HEK293 (cell line): ENCODE measurements at regions not wholly inside any gene's neighbourhood (a gene's known extent, or its start where the extent isn't known, plus 50 kb on each side); places are given as distances from the start of the nearest gene placed in this dataset.

Experiments
- CTCF ChIA-PET: fragments of 350-600 bp; formaldehyde crosslinking; extraction: SDS; loops from one replicate; lab custom pipeline; 2021; ENCODE audit warnings: antibody characterized with exemption; lab: Yijun Ruan, JAX
- POLR2A ChIA-PET: fragments of 300-600 bp; formaldehyde crosslinking; extraction: SDS; loops from one replicate; lab custom pipeline; 2020; ENCODE audit warnings: antibody characterized with exemption, inconsistent platforms; lab: Yijun Ruan, JAX
- H3K27ac ChIP-seq: fragments of 200-500 bp; sonication (Bioruptor generic); 2 replicates; pipeline ENCODE4 v1.5.1; 2014; ENCODE audit warnings: low read depth, low read length, control low read depth, inconsistent platforms; ENCODE audit errors: extremely low read depth
- H3K36me3 ChIP-seq, 2 experiments: fragments of 200-500 bp in 1 of 2; sonication (Bioruptor generic) in 1 of 2; 1 replicate in 1 of 2; 2 replicates in 1 of 2; pipeline ENCODE4 v1.5.1; 2014 to 2017; ENCODE audit warnings: inconsistent platforms in 2 of 2, low read length in 2 of 2; ENCODE audit not compliant: control insufficient read depth in 2 of 2, insufficient read depth in 1 of 2
- H3K4me1 ChIP-seq: fragments of 200-500 bp; sonication (Bioruptor generic); 2 replicates; pipeline ENCODE4 v1.5.1; 2014; ENCODE audit warnings: mild to moderate bottlenecking, low read length, inconsistent platforms; ENCODE audit not compliant: control insufficient read depth, insufficient read depth
- H3K4me3 ChIP-seq: 2 replicates; pipeline ENCODE4 v1.5.1; 2011; ENCODE audit warnings: low read depth, mild to moderate bottlenecking, control low read depth, low read length, moderate library complexity
- H3K9me3 ChIP-seq: fragments of 200-500 bp; sonication (Bioruptor generic); 2 replicates; pipeline ENCODE4 v1.5.1; 2014; ENCODE audit warnings: low read depth, low read length, inconsistent platforms; ENCODE audit not compliant: control insufficient read depth, insufficient read depth
- ELK4 ChIP-seq: IDR thresholded peaks from 2 replicates; pipeline ENCODE4 v1.6.1; 2011; ENCODE audit warnings: mild to moderate bottlenecking, low read depth, low read length, borderline replicate concordance
- GLI4 ChIP-seq: fragments of 450-650 bp; formaldehyde crosslinking; IDR thresholded peaks from 2 replicates; pipeline ENCODE4 v1.5.1; 2016; ENCODE audit warnings: missing biosample characterization, missing genetic modification characterization
- GLIS2 ChIP-seq: fragments of 450-650 bp; formaldehyde crosslinking; IDR thresholded peaks from 2 replicates; pipeline ENCODE4 v1.5.1; 2016; ENCODE audit warnings: missing biosample characterization, missing genetic modification characterization
- PRDM4 ChIP-seq: fragments of 450-650 bp; formaldehyde crosslinking; IDR thresholded peaks from 2 replicates; pipeline ENCODE4 v1.5.1; 2017; ENCODE audit warnings: missing biosample characterization, missing genetic modification characterization
- PRDM6 ChIP-seq: fragments of 450-650 bp; formaldehyde crosslinking; IDR thresholded peaks from 2 replicates; pipeline ENCODE4 v1.5.1; 2017; ENCODE audit warnings: missing biosample characterization, missing genetic modification characterization
- REPIN1 ChIP-seq: fragments of 450-650 bp; formaldehyde crosslinking; IDR thresholded peaks from 2 replicates; pipeline ENCODE4 v1.5.1; 2017; ENCODE audit warnings: missing biosample characterization, missing genetic modification characterization, low read depth
- SALL2 ChIP-seq: fragments of 450-650 bp; formaldehyde crosslinking; IDR thresholded peaks from 2 replicates; pipeline ENCODE4 v1.5.0; 2017; ENCODE audit warnings: missing biosample characterization, mild to moderate bottlenecking, missing genetic modification characterization, borderline replicate concordance
- SCRT2 ChIP-seq: fragments of 450-650 bp; formaldehyde crosslinking; IDR thresholded peaks from 2 replicates; pipeline ENCODE4 v1.5.1; 2016; ENCODE audit warnings: missing biosample characterization, missing genetic modification characterization
- ZBTB11 ChIP-seq: fragments of 450-650 bp; formaldehyde crosslinking; conservative IDR thresholded peaks from 2 replicates; pipeline ENCODE4 v1.5.1; 2016; ENCODE audit warnings: low read depth, missing biosample characterization, missing genetic modification characterization
- ZBTB26 ChIP-seq: fragments of 450-650 bp; formaldehyde crosslinking; optimal IDR thresholded peaks from 2 replicates; pipeline ENCODE3; 2016; ENCODE audit warnings: missing biosample characterization, mild to moderate bottlenecking, missing genetic modification characterization
- ZBTB48 ChIP-seq: fragments of 450-650 bp; formaldehyde crosslinking; IDR thresholded peaks from 2 replicates; pipeline ENCODE4 v1.5.1; 2016; ENCODE audit warnings: missing biosample characterization, missing genetic modification characterization
- ZFHX2 ChIP-seq: fragments of 450-650 bp; formaldehyde crosslinking; conservative IDR thresholded peaks from 2 replicates; pipeline ENCODE4 v1.5.1; 2016; ENCODE audit warnings: missing biosample characterization, missing genetic modification characterization
- ZIC2 ChIP-seq: fragments of 450-650 bp; formaldehyde crosslinking; IDR thresholded peaks from 2 replicates; pipeline ENCODE4 v1.5.1; 2016; ENCODE audit warnings: missing biosample characterization, missing genetic modification characterization
- ZNF169 ChIP-seq: fragments of 450-650 bp; formaldehyde crosslinking; IDR thresholded peaks from 2 replicates; pipeline ENCODE4 v1.5.1; 2016; ENCODE audit warnings: missing biosample characterization, missing genetic modification characterization
- ZNF202 ChIP-seq: fragments of 450-650 bp; formaldehyde crosslinking; IDR thresholded peaks from 2 replicates; pipeline ENCODE4 v1.5.1; 2016; ENCODE audit warnings: missing biosample characterization, missing genetic modification characterization, borderline replicate concordance
- ZNF211 ChIP-seq: fragments of 450-650 bp; formaldehyde crosslinking; IDR thresholded peaks from 2 replicates; pipeline ENCODE4 v1.5.1; 2016; ENCODE audit warnings: low read depth, missing biosample characterization, missing genetic modification characterization
- ZNF221 ChIP-seq: fragments of 450-650 bp; formaldehyde crosslinking; IDR thresholded peaks from 2 replicates; pipeline ENCODE4 v1.5.1; 2017; ENCODE audit warnings: missing biosample characterization, missing genetic modification characterization, borderline replicate concordance
- ZNF248 ChIP-seq: fragments of 450-650 bp; formaldehyde crosslinking; IDR thresholded peaks from 2 replicates; pipeline ENCODE4 v1.5.1; 2017; ENCODE audit warnings: missing biosample characterization, missing genetic modification characterization
- ZNF26 ChIP-seq: fragments of 450-650 bp; formaldehyde crosslinking; IDR thresholded peaks from 2 replicates; pipeline ENCODE4 v1.5.1; 2016; ENCODE audit warnings: missing biosample characterization, missing genetic modification characterization
- ZNF391 ChIP-seq: fragments of 450-650 bp; formaldehyde crosslinking; IDR thresholded peaks from 2 replicates; pipeline ENCODE4 v1.5.1; 2016; ENCODE audit warnings: low read depth, missing biosample characterization, missing genetic modification characterization, borderline replicate concordance
- ZNF521 ChIP-seq: fragments of 450-650 bp; formaldehyde crosslinking; IDR thresholded peaks from 2 replicates; pipeline ENCODE4 v1.5.1; 2017; ENCODE audit warnings: missing biosample characterization, mild to moderate bottlenecking, missing genetic modification characterization
- ZNF560 ChIP-seq: fragments of 450-650 bp; formaldehyde crosslinking; IDR thresholded peaks from 2 replicates; pipeline ENCODE4 v1.5.1; 2017; ENCODE audit warnings: missing biosample characterization, missing genetic modification characterization, borderline replicate concordance
- ZNF677 ChIP-seq: fragments of 450-650 bp; IDR thresholded peaks from 2 replicates; pipeline ENCODE4 v1.5.0; 2018; ENCODE audit warnings: missing biosample characterization, mild to moderate bottlenecking, missing genetic modification characterization, moderate library complexity

- POLR2A ChIA-PET, result no interaction called here
- Histone ChIP-seq H3K36me3 (no peaks in the 10 kb centered on the region), H3K4me3 (no peak overlapping the region), H3K27ac (no peak overlapping the region), H3K9me3 (no peaks in the 10 kb centered on the region), H3K4me1 (no peaks in the 10 kb centered on the region)
- CTCF ChIA-PET, result no interaction called here
- TF ChIP-seq ZNF521 (tag by site-specific recombination), result no peak
- no peak for TF ChIP-seq ZBTB48 (tag by site-specific recombination)
- TF ChIP-seq GLI4 (tag by site-specific recombination), result no peak
- TF ChIP-seq PRDM6 (tag by site-specific recombination), result no peak
- no peak for TF ChIP-seq ZNF248 (tag by site-specific recombination)
- no peak for TF ChIP-seq ZBTB26 (tag by site-specific recombination)
- no peak for TF ChIP-seq REPIN1 (tag by site-specific recombination)
- TF ChIP-seq SALL2 (tag by site-specific recombination), result no peak
- no peak for TF ChIP-seq ZIC2 (tag by site-specific recombination)
- TF ChIP-seq ZNF391, result no peak
- no peak for TF ChIP-seq PRDM4 (tag by site-specific recombination)
- TF ChIP-seq ZNF221, result no peak
- TF ChIP-seq ZNF169 (tag by site-specific recombination), result no peak
- TF ChIP-seq ELK4, result no peak
- no peak for TF ChIP-seq ZFHX2 (tag by site-specific recombination)
These were observed 61.5 kb upstream of the ATP1B1 start for GRCh38 chr1:169044971-169045370.

GRCh38 chr1:169046671-169047070 lies 59.8 kb upstream of the ATP1B1 start:
- Histone ChIP-seq H3K36me3 (no peaks in the 10 kb centered on the region), H3K27ac (no peak overlapping the region), H3K9me3 (no peaks in the 10 kb centered on the region), H3K4me3 (no peak overlapping the region), H3K4me1 (no peaks in the 10 kb centered on the region)
- CTCF ChIA-PET, result no interaction called here
- POLR2A ChIA-PET, result no interaction called here
- TF ChIP-seq GLIS2 (tag by site-specific recombination) (no peak), ZNF560 (tag by site-specific recombination) (no peak), SCRT2 (tag by site-specific recombination) (no peak), ZNF211 (no peak), ZNF169 (tag by site-specific recombination) (no peak), ZNF677 (tag by site-specific recombination) (no peak), ZNF202 (no peak), ZNF26 (tag by site-specific recombination) (no peak), ZBTB11 (no peak)
